Smooth muscle cell (in vitro differentiated cells): ENCODE measurements at regions not wholly inside any gene's neighbourhood (a gene's known extent, or its start where the extent isn't known, plus 50 kb on each side); places are given as distances from the start of the nearest gene placed in this dataset.

ENCODE experiments used
- DNase-seq: peaks from one replicate; lab custom pipeline; 2025; ENCODE audit not compliant: unreplicated experiment; lab: John Stamatoyannopoulos, UW
- H2AFZ ChIP-seq: fragments of 200-600 bp; sonication (generic); 2 replicates; pipeline ENCODE4 v1.6.0; 2016; ENCODE audit warnings: antibody characterized with exemption, low read depth, mild to moderate bottlenecking
- H3F3A ChIP-seq: fragments of 200-600 bp; sonication (generic); 2 replicates; pipeline ENCODE4 v1.6.0; 2017; ENCODE audit warnings: antibody characterized with exemption, low read depth
- H3K27ac ChIP-seq: fragments of 200-600 bp; sonication (generic); 2 replicates; pipeline ENCODE4 v1.5.1; 2016; ENCODE audit warnings: low read depth, mild to moderate bottlenecking
- H3K27me3 ChIP-seq: fragments of 200-600 bp; sonication (generic); 2 replicates; pipeline ENCODE4 v1.6.1; 2016; ENCODE audit warnings: low read depth, mild to moderate bottlenecking
- H3K36me3 ChIP-seq: fragments of 200-600 bp; sonication (generic); 2 replicates; pipeline ENCODE4 v1.5.1; 2016; ENCODE audit warnings: low read depth
- H3K4me1 ChIP-seq: fragments of 200-600 bp; sonication (generic); 2 replicates; pipeline ENCODE4 v1.5.1; 2016; ENCODE audit warnings: low read depth
- H3K4me2 ChIP-seq: fragments of 200-600 bp; sonication (generic); 2 replicates; pipeline ENCODE4 v1.6.0; 2016; ENCODE audit warnings: mild to moderate bottlenecking
- H3K4me3 ChIP-seq: fragments of 200-600 bp; sonication (generic); 2 replicates; pipeline ENCODE4 v1.5.1; 2016; ENCODE audit warnings: mild to moderate bottlenecking
- H3K79me2 ChIP-seq: fragments of 200-600 bp; sonication (generic); 2 replicates; pipeline ENCODE4 v1.6.0; 2016; ENCODE audit warnings: low read depth, mild to moderate bottlenecking
- H3K9ac ChIP-seq: fragments of 200-600 bp; sonication (generic); 2 replicates; pipeline ENCODE4 v1.6.0; 2016; ENCODE audit warnings: low read depth
- H3K9me3 ChIP-seq: fragments of 200-600 bp; sonication (generic); replicated peaks from 2 replicates; pipeline ENCODE4 v1.5.1; 2016; ENCODE audit warnings: low read depth
- H4K20me1 ChIP-seq: fragments of 200-600 bp; sonication (generic); 2 replicates; pipeline ENCODE4 v1.6.0; 2016; ENCODE audit warnings: low read depth
- CTCF ChIP-seq: fragments of 200-600 bp; sonication (generic); IDR thresholded peaks from 2 replicates; pipeline ENCODE4 v1.5.1; 2017; ENCODE audit warnings: borderline replicate concordance, mild to moderate bottlenecking, antibody characterized with exemption; ENCODE audit not compliant: insufficient read depth, poor library complexity, severe bottlenecking
- WGBS: methylation state at CpG from one replicate; pipeline ENCODE4 v1.1.7; 2016; ENCODE audit warnings: low lambda C conversion rate; 5-methylcytosine and 5-hydroxymethylcytosine counted together

- no peak for DNase-seq
- no peaks in the 10 kb centered on the region for H3K36me3 ChIP-seq
- H3K4me1 ChIP-seq, result no peaks in the 10 kb centered on the region
- H3K9me3 ChIP-seq, result no peaks in the 10 kb centered on the region
- H3K4me3 ChIP-seq, result no peak overlapping the region
- H3K79me2 ChIP-seq, result no peaks in the 10 kb centered on the region
- no peak for TF ChIP-seq CTCF
- 29% methylated on average over 1 of the region's 1 CpG for WGBS
- no peak overlapping the region for H3K27ac ChIP-seq
- H3K4me2 ChIP-seq, result no peak overlapping the region
- no peak overlapping the region for H3K9ac ChIP-seq
- no peak overlapping the region for H2AFZ ChIP-seq
- no peaks in the 10 kb centered on the region for H3K27me3 ChIP-seq
- H3F3A ChIP-seq, result no peaks in the 10 kb centered on the region
- no peaks in the 10 kb centered on the region for H4K20me1 ChIP-seq
Observed at GRCh38 chr4:18722748-18723191, 701.2 kb upstream of the LCORL start.

- Histone ChIP-seq H3K4me2 (no peak overlapping the region), H3K79me2 (no peaks in the 10 kb centered on the region), H3K9me3 (no peaks in the 10 kb centered on the region), H3K27me3 (no peaks in the 10 kb centered on the region), H3K27ac (no peak overlapping the region), H3K9ac (no peak overlapping the region), H2AFZ (no peak overlapping the region), H3F3A (no peaks in the 10 kb centered on the region), H4K20me1 (no peaks in the 10 kb centered on the region), H3K4me1 (no peaks in the 10 kb centered on the region), H3K4me3 (no peak overlapping the region), H3K36me3 (no peaks in the 10 kb centered on the region)
- 74% methylated on average over 10 of the region's 10 CpGs for WGBS
- TF ChIP-seq CTCF, result no peak
- DNase-seq, result no peak
Observed at GRCh38 chr4:18698119-18698883, 676.7 kb upstream of the LCORL start.

GRCh38 chr4:18695733-18696527 lies 674.4 kb upstream of the LCORL start:
- Histone ChIP-seq H3K4me1 (peaks cover 3% of the 10 kb centered on the region), H3K27ac (no peak overlapping the region), H3K27me3 (no peaks in the 10 kb centered on the region), H3F3A (no peaks in the 10 kb centered on the region), H4K20me1 (no peaks in the 10 kb centered on the region), H3K4me2 (no peak overlapping the region), H3K9ac (no peak overlapping the region), H2AFZ (no peak overlapping the region), H3K9me3 (no peaks in the 10 kb centered on the region), H3K36me3 (no peaks in the 10 kb centered on the region), H3K4me3 (no peak overlapping the region), H3K79me2 (no peaks in the 10 kb centered on the region)
- 93% methylated on average over 18 of the region's 18 CpGs for WGBS
- DNase-seq, result no peak
- TF ChIP-seq CTCF, result no peak
